ENCODE measurements at regions not wholly inside any gene's neighbourhood (a gene's known extent, or its start where the extent isn't known, plus 50 kb on each side); places are given as distances from the start of the nearest gene placed in this dataset.
"Not testable (repeated sequence)": the region's sequence is repeated elsewhere in the genome, so short reads cannot be mapped to it uniquely, and the experiment has no call there.

DNA sequence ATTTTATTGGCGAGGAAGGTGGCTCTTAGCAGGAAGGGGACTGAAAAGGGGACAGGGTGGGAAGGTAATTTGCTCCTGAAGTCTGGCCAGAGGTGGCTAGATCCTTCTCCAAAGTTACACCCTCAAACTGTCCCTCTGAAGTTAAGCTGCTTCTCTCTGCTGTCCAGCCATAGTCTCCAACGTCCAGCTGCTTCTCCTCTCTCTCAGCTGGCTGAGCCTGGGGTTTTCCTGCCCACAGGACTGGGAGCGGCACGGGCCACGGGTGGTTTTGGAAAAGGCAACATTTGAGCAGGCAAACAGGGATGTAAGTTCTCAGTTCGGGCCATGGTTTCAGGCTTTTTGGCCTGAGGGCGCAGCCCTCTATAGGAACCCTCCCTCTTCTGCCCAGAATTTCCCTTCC, 128.3 kb downstream of the YIPF5 start:
- Histone ChIP-seq H3K27me3 (ENCODE audit: control insufficient read depth in 3 of 3, insufficient read depth in 3 of 3, low read length in 3 of 3) (no peaks in the 10 kb centered on the region), H3K36me3 (ENCODE audit: control insufficient read depth in 3 of 3, insufficient read depth in 2 of 3, low read depth in 1 of 3, low read length in 3 of 3) (no peaks in the 10 kb centered on the region), H3K9me3 (ENCODE audit: control insufficient read depth in 2 of 2, insufficient read depth in 1 of 2, low read depth in 1 of 2, low read length in 1 of 2) (no peaks in the 10 kb centered on the region), H3K27ac (ENCODE audit: low read depth in 1 of 3, low read length in 2 of 3) (no peak overlapping the region), H3K4me1 (ENCODE audit: control insufficient read depth in 3 of 3, insufficient read depth in 2 of 3, low read depth in 1 of 3, low read length in 2 of 3) (no peaks in the 10 kb centered on the region), H3K4me3 (ENCODE audit: low read depth in 1 of 3, low read length in 3 of 3) (no peak overlapping the region)
- no peak for DNase-seq
- WGBS, 3 donors, result 66 to 69% (median 68%) methylated on average over 7 of the region's 7 CpGs
- FAIRE-seq, result no peak

DNA sequence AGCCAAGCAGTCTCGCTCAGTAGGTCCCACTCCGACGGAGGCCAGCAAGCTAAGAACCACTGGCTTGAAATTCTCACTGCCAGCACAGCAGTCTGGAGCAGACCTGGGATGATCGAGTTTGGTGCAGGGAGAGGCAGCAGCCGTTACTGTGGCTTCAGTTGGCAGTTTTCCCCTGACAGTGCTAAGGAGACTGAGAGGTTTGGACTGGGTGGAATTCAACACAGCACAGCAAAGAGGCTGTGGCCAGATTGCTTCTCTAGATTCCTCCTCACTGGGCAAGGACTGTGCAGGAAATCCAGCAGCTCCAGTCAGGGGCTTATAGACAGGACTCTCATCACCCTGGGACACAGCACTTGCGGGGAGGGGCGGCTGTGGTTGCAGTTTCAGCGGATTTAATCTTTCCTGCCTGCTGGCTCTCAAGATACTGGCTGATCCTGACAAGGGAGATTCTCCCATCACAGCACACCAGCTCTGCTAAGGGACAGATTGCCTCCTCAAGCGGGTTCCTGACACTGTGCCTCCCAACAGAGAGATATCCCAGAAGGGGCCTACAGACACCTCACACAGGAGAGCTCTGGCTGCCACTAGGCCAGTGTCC, 122.1 kb downstream of the YIPF5 start:
- no peaks in the 10 kb centered on the region for H3K36me3 ChIP-seq (ENCODE audit: control insufficient read depth in 3 of 3, insufficient read depth in 2 of 3, low read depth in 1 of 3, low read length in 3 of 3)
- H3K27me3 ChIP-seq (ENCODE audit: control insufficient read depth in 3 of 3, insufficient read depth in 3 of 3, low read length in 3 of 3), result peaks cover 0 to 4% (median 0%) of the 10 kb centered on the region in 3 donors
- no peak overlapping the region for H3K27ac ChIP-seq (ENCODE audit: low read depth in 1 of 3, low read length in 2 of 3)
- no peak overlapping the region for H3K4me3 ChIP-seq (ENCODE audit: low read depth in 1 of 3, low read length in 3 of 3)
- H3K4me1 ChIP-seq (ENCODE audit: control insufficient read depth in 3 of 3, insufficient read depth in 2 of 3, low read depth in 1 of 3, low read length in 2 of 3), result no peaks in the 10 kb centered on the region
- FAIRE-seq (no peak), DNase-seq (no peak)
- 67 to 83% (median 77%) methylated on average over 9 of the region's 9 CpGs for WGBS, 3 donors
- H3K9me3 ChIP-seq (ENCODE audit: control insufficient read depth in 2 of 2, insufficient read depth in 1 of 2, low read depth in 1 of 2, low read length in 1 of 2), result no peaks in the 10 kb centered on the region

DNA sequence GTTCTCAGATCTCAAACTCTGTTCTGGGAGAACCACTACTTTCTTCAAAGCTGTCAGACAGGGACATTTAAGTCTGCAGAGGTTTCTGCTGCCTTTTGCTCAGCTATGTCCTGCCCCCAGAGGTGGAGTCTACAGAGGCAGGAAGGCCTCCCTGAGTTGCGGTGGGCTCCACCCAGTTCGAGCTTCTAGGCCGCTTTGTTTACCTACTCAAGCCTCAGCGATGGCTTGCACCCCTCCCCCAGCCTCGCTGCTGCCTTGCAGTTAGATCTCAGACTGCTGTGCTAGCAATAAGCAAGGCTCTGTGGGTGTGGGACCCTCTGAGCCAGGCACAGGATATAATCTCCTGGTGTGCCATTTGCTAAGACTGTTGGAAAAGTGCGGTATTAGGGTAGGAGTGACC, 115.1 kb downstream of the YIPF5 start:
- H3K4me1 ChIP-seq (ENCODE audit: control insufficient read depth in 3 of 3, insufficient read depth in 2 of 3, low read depth in 1 of 3, low read length in 2 of 3); H3K27ac ChIP-seq (ENCODE audit: low read depth in 1 of 3, low read length in 2 of 3); H3K36me3 ChIP-seq (ENCODE audit: control insufficient read depth in 3 of 3, insufficient read depth in 2 of 3, low read depth in 1 of 3, low read length in 3 of 3); FAIRE-seq; DNase-seq; H3K27me3 ChIP-seq (ENCODE audit: control insufficient read depth in 3 of 3, insufficient read depth in 3 of 3, low read length in 3 of 3); H3K4me3 ChIP-seq (ENCODE audit: low read depth in 1 of 3, low read length in 3 of 3): not testable (repeated sequence)
- 88 to 94% (median 91%) methylated on average over 6 of the region's 6 CpGs for WGBS, 3 donors
- H3K9me3 ChIP-seq (ENCODE audit: control insufficient read depth in 2 of 2, insufficient read depth in 1 of 2, low read depth in 1 of 2, low read length in 1 of 2), result peaks cover 0 to 12% of the 10 kb centered on the region in 2 donors

- not testable (repeated sequence) for H3K36me3 ChIP-seq (ENCODE audit: control insufficient read depth in 3 of 3, insufficient read depth in 2 of 3, low read depth in 1 of 3, low read length in 3 of 3); H3K27ac ChIP-seq (ENCODE audit: low read depth in 1 of 3, low read length in 2 of 3); FAIRE-seq; H3K4me1 ChIP-seq (ENCODE audit: control insufficient read depth in 3 of 3, insufficient read depth in 2 of 3, low read depth in 1 of 3, low read length in 2 of 3); DNase-seq; H3K27me3 ChIP-seq (ENCODE audit: control insufficient read depth in 3 of 3, insufficient read depth in 3 of 3, low read length in 3 of 3); H3K4me3 ChIP-seq (ENCODE audit: low read depth in 1 of 3, low read length in 3 of 3)
- peaks cover 0 to 13% of the 10 kb centered on the region in 2 donors for H3K9me3 ChIP-seq (ENCODE audit: control insufficient read depth in 2 of 2, insufficient read depth in 1 of 2, low read depth in 1 of 2, low read length in 1 of 2)
- 92 to 100% (median 95%) methylated on average over 2 of the region's 2 CpGs for WGBS, 3 donors
Observed at GRCh38 chr5:144060091-144060490, 110.4 kb downstream of the YIPF5 start.

DNA sequence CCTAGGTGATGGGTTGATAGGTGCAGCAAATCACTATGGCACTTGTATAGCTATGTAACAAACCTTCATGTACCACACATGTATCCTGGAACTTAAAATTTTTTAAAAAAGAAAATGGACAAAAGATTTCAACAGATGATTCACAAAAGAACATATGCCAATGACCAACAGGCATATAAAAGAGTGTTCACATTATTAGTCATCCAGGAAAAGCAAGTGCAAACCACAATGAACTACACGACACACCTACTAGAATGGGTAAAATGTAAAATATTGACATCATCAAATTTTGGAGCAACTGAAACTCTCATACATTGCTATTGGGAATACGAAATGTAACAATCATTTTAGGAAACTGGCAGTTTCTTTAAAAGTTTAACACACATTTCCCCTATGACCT, 109.9 kb downstream of the YIPF5 start:
- Histone ChIP-seq H3K9me3 (ENCODE audit: control insufficient read depth in 2 of 2, insufficient read depth in 1 of 2, low read depth in 1 of 2, low read length in 1 of 2) (peaks cover 0 to 9% of the 10 kb centered on the region in 2 donors), H3K27ac (ENCODE audit: low read depth in 1 of 3, low read length in 2 of 3) (no peak overlapping the region), H3K4me3 (ENCODE audit: low read depth in 1 of 3, low read length in 3 of 3) (no peak overlapping the region), H3K27me3 (ENCODE audit: control insufficient read depth in 3 of 3, insufficient read depth in 3 of 3, low read length in 3 of 3) (no peaks in the 10 kb centered on the region), H3K4me1 (ENCODE audit: control insufficient read depth in 3 of 3, insufficient read depth in 2 of 3, low read depth in 1 of 3, low read length in 2 of 3) (no peaks in the 10 kb centered on the region), H3K36me3 (ENCODE audit: control insufficient read depth in 3 of 3, insufficient read depth in 2 of 3, low read depth in 1 of 3, low read length in 3 of 3) (no peaks in the 10 kb centered on the region)
- no peak for DNase-seq
- no peak for FAIRE-seq
- 77 to 84% (median 81%) methylated on average over 2 of the region's 2 CpGs for WGBS, 3 donors

DNA sequence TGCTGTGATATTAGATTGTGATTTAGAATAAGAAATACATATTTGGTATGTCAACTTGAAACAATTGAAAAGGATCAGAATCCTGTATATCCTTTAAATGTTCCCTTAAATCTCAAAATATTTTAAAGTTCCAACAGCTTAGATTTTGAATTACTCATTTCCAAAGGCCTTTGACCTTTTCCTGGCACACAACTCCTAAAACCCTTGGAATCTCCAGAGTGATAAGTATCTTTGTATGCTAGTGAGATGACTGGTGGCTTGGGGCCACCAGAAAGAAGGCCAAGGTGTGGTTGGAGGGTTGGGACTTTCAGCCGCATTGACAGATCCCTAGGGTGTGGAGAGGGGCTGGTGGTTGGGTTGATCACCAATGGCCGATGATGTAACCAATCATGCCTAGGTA, 104.7 kb downstream of the YIPF5 start:
- no peak for FAIRE-seq
- Histone ChIP-seq H3K4me3 (ENCODE audit: low read depth in 1 of 3, low read length in 3 of 3) (no peak overlapping the region), H3K9me3 (ENCODE audit: control insufficient read depth in 2 of 2, insufficient read depth in 1 of 2, low read depth in 1 of 2, low read length in 1 of 2) (no peaks in the 10 kb centered on the region), H3K27me3 (ENCODE audit: control insufficient read depth in 3 of 3, insufficient read depth in 3 of 3, low read length in 3 of 3) (no peaks in the 10 kb centered on the region), H3K4me1 (ENCODE audit: control insufficient read depth in 3 of 3, insufficient read depth in 2 of 3, low read depth in 1 of 3, low read length in 2 of 3) (no peaks in the 10 kb centered on the region), H3K36me3 (ENCODE audit: control insufficient read depth in 3 of 3, insufficient read depth in 2 of 3, low read depth in 1 of 3, low read length in 3 of 3) (no peaks in the 10 kb centered on the region), H3K27ac (ENCODE audit: low read depth in 1 of 3, low read length in 2 of 3) (no peak overlapping the region)
- no peak for DNase-seq
- 70 to 87% (median 82%) methylated on average over 2 of the region's 2 CpGs for WGBS, 3 donors

DNA sequence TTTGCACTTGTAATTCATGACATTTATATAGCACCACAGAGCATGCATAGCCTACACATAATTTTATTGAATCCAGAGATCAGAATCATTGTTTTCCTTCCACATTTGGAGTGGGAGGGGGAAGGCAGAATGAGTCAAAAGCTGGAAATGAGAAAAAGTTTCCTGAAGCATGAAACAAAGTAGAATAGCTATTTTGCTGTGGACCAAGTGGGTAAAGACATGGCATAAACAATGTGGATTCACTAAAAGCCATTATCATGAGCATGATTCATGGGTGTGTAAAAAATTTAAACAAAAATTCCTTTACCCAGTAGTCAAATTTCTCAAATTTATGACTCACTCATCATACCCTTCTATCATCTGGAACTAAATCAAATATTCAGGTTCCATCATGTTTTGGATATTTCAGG, 97.9 kb downstream of the YIPF5 start:
- Histone ChIP-seq H3K36me3 (ENCODE audit: control insufficient read depth in 3 of 3, insufficient read depth in 2 of 3, low read depth in 1 of 3, low read length in 3 of 3) (no peaks in the 10 kb centered on the region), H3K9me3 (ENCODE audit: control insufficient read depth in 2 of 2, insufficient read depth in 1 of 2, low read depth in 1 of 2, low read length in 1 of 2) (no peaks in the 10 kb centered on the region), H3K4me3 (ENCODE audit: low read depth in 1 of 3, low read length in 3 of 3) (no peak overlapping the region), H3K27me3 (ENCODE audit: control insufficient read depth in 3 of 3, insufficient read depth in 3 of 3, low read length in 3 of 3) (no peaks in the 10 kb centered on the region), H3K27ac (ENCODE audit: low read depth in 1 of 3, low read length in 2 of 3) (no peak overlapping the region), H3K4me1 (ENCODE audit: control insufficient read depth in 3 of 3, insufficient read depth in 2 of 3, low read depth in 1 of 3, low read length in 2 of 3) (no peaks in the 10 kb centered on the region)
- no peak for FAIRE-seq
- DNase-seq, result no peak

DNA sequence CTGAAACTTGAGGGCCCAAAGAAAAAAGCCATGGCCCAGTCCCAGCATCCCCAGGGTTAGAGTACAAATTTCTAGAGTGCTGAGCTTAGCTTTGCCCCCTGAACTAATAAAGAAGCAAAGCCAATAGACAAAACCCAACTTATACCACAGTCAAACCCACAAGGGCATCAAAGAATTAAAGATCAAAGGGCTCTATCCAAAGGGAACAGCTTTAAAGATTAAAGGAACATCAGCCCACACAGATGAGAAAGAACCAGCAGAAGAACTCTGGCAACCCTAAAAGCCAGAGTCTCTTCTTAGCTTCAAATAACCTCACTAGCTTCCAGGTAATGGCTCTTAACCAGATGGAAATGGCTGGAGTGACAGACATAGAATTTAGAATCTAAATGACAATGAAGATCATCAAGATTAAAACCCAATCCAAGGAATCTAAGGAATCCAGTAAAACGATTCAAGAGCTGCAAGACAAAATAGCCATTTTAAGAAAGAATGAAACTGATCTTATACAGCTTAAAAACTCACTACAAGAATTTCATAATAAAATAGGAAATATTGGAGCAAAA, 93.9 kb downstream of the YIPF5 start:
- DNase-seq, result no peak
- FAIRE-seq, result no peak
- H3K9me3 ChIP-seq (ENCODE audit: control insufficient read depth in 2 of 2, insufficient read depth in 1 of 2, low read depth in 1 of 2, low read length in 1 of 2), result peaks cover 0 to 3% of the 10 kb centered on the region in 2 donors
- WGBS, 3 donors, result 56 to 72% (median 69%) methylated on average over 1 of the region's 1 CpG
- no peaks in the 10 kb centered on the region for H3K27me3 ChIP-seq (ENCODE audit: control insufficient read depth in 3 of 3, insufficient read depth in 3 of 3, low read length in 3 of 3)
- no peak overlapping the region for H3K27ac ChIP-seq (ENCODE audit: low read depth in 1 of 3, low read length in 2 of 3)
- no peaks in the 10 kb centered on the region for H3K4me1 ChIP-seq (ENCODE audit: control insufficient read depth in 3 of 3, insufficient read depth in 2 of 3, low read depth in 1 of 3, low read length in 2 of 3)
- no peak overlapping the region for H3K4me3 ChIP-seq (ENCODE audit: low read depth in 1 of 3, low read length in 3 of 3)
- no peaks in the 10 kb centered on the region for H3K36me3 ChIP-seq (ENCODE audit: control insufficient read depth in 3 of 3, insufficient read depth in 2 of 3, low read depth in 1 of 3, low read length in 3 of 3)

DNA sequence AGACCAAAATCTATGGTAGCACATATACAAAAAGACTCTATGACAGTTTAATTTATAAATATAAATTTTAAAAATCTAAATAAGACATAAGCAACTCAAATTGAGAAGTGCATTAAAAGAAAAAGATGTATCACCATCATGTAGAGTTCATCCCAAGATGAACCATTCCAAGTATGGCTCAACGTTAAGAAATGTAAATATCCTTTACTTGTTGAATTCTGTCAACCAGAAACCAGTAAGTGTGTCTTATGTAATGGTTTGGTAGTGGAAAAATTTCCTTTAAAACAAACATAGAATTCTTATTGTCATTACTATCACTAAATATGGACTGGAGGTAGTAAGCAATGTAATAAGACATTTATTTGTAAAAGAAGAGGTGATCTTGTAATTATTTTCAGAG, 87.3 kb downstream of the YIPF5 start:
- Histone ChIP-seq H3K4me1 (ENCODE audit: control insufficient read depth in 3 of 3, insufficient read depth in 2 of 3, low read depth in 1 of 3, low read length in 2 of 3) (no peaks in the 10 kb centered on the region), H3K27ac (ENCODE audit: low read depth in 1 of 3, low read length in 2 of 3) (no peak overlapping the region), H3K4me3 (ENCODE audit: low read depth in 1 of 3, low read length in 3 of 3) (no peak overlapping the region), H3K36me3 (ENCODE audit: control insufficient read depth in 3 of 3, insufficient read depth in 2 of 3, low read depth in 1 of 3, low read length in 3 of 3) (no peaks in the 10 kb centered on the region), H3K9me3 (ENCODE audit: control insufficient read depth in 2 of 2, insufficient read depth in 1 of 2, low read depth in 1 of 2, low read length in 1 of 2) (peaks cover 0 to 3% of the 10 kb centered on the region in 2 donors), H3K27me3 (ENCODE audit: control insufficient read depth in 3 of 3, insufficient read depth in 3 of 3, low read length in 3 of 3) (no peaks in the 10 kb centered on the region)
- no peak for FAIRE-seq
- DNase-seq, result no peak
- WGBS, 3 donors, result 68 to 90% (median 81%) methylated on average over 1 of the region's 1 CpG
